Brain microvascular endothelial cell (primary cell): ENCODE measurements at regions not wholly inside any gene's neighbourhood (a gene's known extent, or its start where the extent isn't known, plus 50 kb on each side); places are given as distances from the start of the nearest gene placed in this dataset.

Source experiments
- DNase-seq: peaks from one replicate; pipeline ENCODE4 v3.0.0-alpha.2; 2020
- H3K27ac ChIP-seq: fragments of 250-450 bp; sonication (Bioruptor Pico); 2 replicates; pipeline ENCODE4 v1.5.1; 2020; ENCODE audit warnings: mild to moderate bottlenecking, moderate library complexity
- H3K27me3 ChIP-seq: fragments of 250-450 bp; sonication (Bioruptor Pico); replicated peaks from 2 replicates; pipeline ENCODE4 v1.5.1; 2020; ENCODE audit warnings: mild to moderate bottlenecking
- H3K36me3 ChIP-seq: fragments of 250-450 bp; sonication (Bioruptor Pico); replicated peaks from 2 replicates; pipeline ENCODE4 v1.5.1; 2020; ENCODE audit warnings: mild to moderate bottlenecking
- H3K4me3 ChIP-seq: 2 replicates; pipeline ENCODE4 v1.5.1; 2011; ENCODE audit warnings: low read depth, mild to moderate bottlenecking, control low read depth, low read length, moderate library complexity
- CTCF ChIP-seq: IDR thresholded peaks from 2 replicates; pipeline ENCODE4 v1.5.1; 2011; ENCODE audit warnings: low read depth, mild to moderate bottlenecking, moderate library complexity, low read length, control low read depth, inconsistent platforms; ENCODE audit errors: missing control alignments
- in situ Hi-C: cut with HindIII; loops from 2 replicates; pipeline ENCODE4 v1.10.0; 2017; ENCODE audit warnings: low sequenced_read_pairs, low pct_ligation_motif_present

GRCh38 chr3:170697131-170697530 is 111.3 kb upstream of the SLC7A14 start:
- H3K27ac ChIP-seq = no peak overlapping the region
- no peaks in the 10 kb centered on the region for H3K27me3 ChIP-seq
- H3K4me3 ChIP-seq = no peak overlapping the region
- no peak for TF ChIP-seq CTCF
- no peak for DNase-seq
- in situ Hi-C loops = no loop called here
- H3K36me3 ChIP-seq = no peaks in the 10 kb centered on the region

- no peaks in the 10 kb centered on the region for H3K27me3 ChIP-seq
- no peaks in the 10 kb centered on the region for H3K36me3 ChIP-seq
- no peak overlapping the region for H3K4me3 ChIP-seq
- no peak overlapping the region for H3K27ac ChIP-seq
- no peak for DNase-seq
- in situ Hi-C loops = no loop called here
- no peak for TF ChIP-seq CTCF
Measured at GRCh38 chr3:170695486-170696064, 109.7 kb upstream of the SLC7A14 start.

- Histone ChIP-seq H3K4me3 (no peak overlapping the region), H3K27ac (no peak overlapping the region), H3K36me3 (no peaks in the 10 kb centered on the region), H3K27me3 (no peaks in the 10 kb centered on the region)
- no peak for TF ChIP-seq CTCF
- in situ Hi-C loops = no loop called here
- no peak for DNase-seq
Measured at GRCh38 chr3:170692720-170693119, 106.8 kb upstream of the SLC7A14 start.

- Histone ChIP-seq H3K4me3 (no peak overlapping the region), H3K27me3 (no peaks in the 10 kb centered on the region), H3K36me3 (no peaks in the 10 kb centered on the region), H3K27ac (no peak overlapping the region)
- TF ChIP-seq CTCF = no peak
- DNase-seq = no peak
- in situ Hi-C loops = no loop called here
Measured at GRCh38 chr3:170690661-170690981, 104.7 kb upstream of the SLC7A14 start.

- Histone ChIP-seq H3K27me3 (no peaks in the 10 kb centered on the region), H3K27ac (peak overlapping the region; percentile 60), H3K36me3 (no peaks in the 10 kb centered on the region), H3K4me3 (no peak overlapping the region)
- peak; percentile 60 for DNase-seq
- peak; percentile 93 for TF ChIP-seq CTCF
- in situ Hi-C loops = no loop called here
Measured at GRCh38 chr3:170689893-170690660, 104.2 kb upstream of the SLC7A14 start.
